HepG2 (cell line): ENCODE measurements at regions not wholly inside any gene's neighbourhood (a gene's known extent, or its start where the extent isn't known, plus 50 kb on each side); places are given as distances from the start of the nearest gene placed in this dataset.

ENCODE experiments used
- ATAC-seq: fragments of 200-7000 bp; cut with Tn5 transposase; 3 replicates; pipeline ENCODE4 v1.9.1; 2020; ENCODE audit warnings: mild to moderate bottlenecking, moderate library complexity
- BruUV-seq: library from RNA; stranded (reverse); fragments of 400-500 nt; replicated peaks from 2 replicates; lab custom pipeline; 2021; lab: Mats Ljungman, UMichigan
- CTCF ChIA-PET: fragments of 300-600 bp; formaldehyde crosslinking; extraction: SDS; loops from one replicate; lab custom pipeline; 2021; ENCODE audit warnings: low total read pairs, inconsistent platforms, low intra/inter-chr PET ratio; lab: Yijun Ruan, JAX
- POLR2A ChIA-PET: fragments of 350-600 bp; sonication (Branson Sonifier 250); formaldehyde crosslinking; loops from one replicate; lab custom pipeline; 2020; ENCODE audit warnings: antibody characterized with exemption, inconsistent platforms; lab: Yijun Ruan, JAX
- DNase-seq: peaks from one replicate; pipeline ENCODE4 v3.0.0-alpha.2; 2015; ENCODE audit warnings: low spot score
- FAIRE-seq: peaks from 3 replicates; lab custom pipeline; 2011; peaks lifted over from hg19 to GRCh38; lab: Jason Lieb, UNC
- H2AFZ ChIP-seq: one replicate; pipeline ENCODE4 v1.6.1; 2011; ENCODE audit warnings: low read length, inconsistent platforms
- H3K27ac ChIP-seq: fragments of 300-600 bp; 3 replicates; pipeline ENCODE4 v1.8.0; 2011; ENCODE audit warnings: mixed run types, mild to moderate bottlenecking, mixed read lengths, low read length, inconsistent platforms; ENCODE audit not compliant: insufficient read depth; ENCODE audit errors: extremely low read length
- H3K27me3 ChIP-seq, 2 experiments: fragments of 200-600 bp in 1 of 2; 2 replicates in 1 of 2; 3 replicates in 1 of 2; pipeline versions ENCODE4 v1.6.0 to v1.8.0; 2011; ENCODE audit warnings: low read length in 2 of 2, mild to moderate bottlenecking in 2 of 2, moderate library complexity in 2 of 2, inconsistent platforms in 1 of 2; ENCODE audit not compliant: insufficient read depth in 2 of 2, control insufficient read depth in 1 of 2
- H3K36me3 ChIP-seq, 2 experiments: fragments of 200-600 bp in 1 of 2; replicated peaks in 1 of 2; 2 replicates in 1 of 2; 3 replicates in 1 of 2; pipeline versions ENCODE4 v1.5.1 to v1.8.0; 2011; ENCODE audit warnings: low read length in 2 of 2, inconsistent platforms in 1 of 2; ENCODE audit not compliant: insufficient read depth in 2 of 2, control insufficient read depth in 1 of 2
- H3K4me1 ChIP-seq: 2 replicates; pipeline ENCODE4 v1.5.1; 2012; ENCODE audit warnings: low read length, inconsistent platforms; ENCODE audit not compliant: insufficient read depth
- H3K4me2 ChIP-seq: 2 replicates; pipeline ENCODE4 v1.6.0; 2011; ENCODE audit warnings: low read depth, low read length, inconsistent platforms
- H3K4me3 ChIP-seq, 3 experiments: fragments of 200-600 bp in 1 of 3; sonication (generic), shearing (Covaris generic) in 1 of 3; replicated peaks in 1 of 3; 2 replicates each; pipeline ENCODE4 v1.5.1; 2011 to 2016; ENCODE audit warnings: low read length in 3 of 3, inconsistent platforms in 2 of 3, low read depth in 2 of 3, mild to moderate bottlenecking in 2 of 3, control low read depth in 1 of 3, mixed read lengths in 1 of 3; ENCODE audit not compliant: insufficient read depth in 1 of 3
- H3K79me2 ChIP-seq: one replicate; pipeline ENCODE4 v1.6.1; 2011; ENCODE audit warnings: low read length, inconsistent platforms; ENCODE audit not compliant: insufficient read depth
- H3K9ac ChIP-seq: 2 replicates; pipeline ENCODE4 v1.6.0; 2011; ENCODE audit warnings: mild to moderate bottlenecking, low read depth, low read length, inconsistent platforms; ENCODE audit not compliant: insufficient read depth
- H3K9me3 ChIP-seq: 2 replicates; pipeline ENCODE4 v1.5.1; 2012; ENCODE audit warnings: mild to moderate bottlenecking, low read length
- H4K20me1 ChIP-seq: 2 replicates; pipeline ENCODE4 v1.6.0; 2011; ENCODE audit warnings: inconsistent platforms, mild to moderate bottlenecking, low read length, moderate library complexity; ENCODE audit not compliant: insufficient read depth
- ATM ChIP-seq: fragments of 450-650 bp; IDR thresholded peaks from 2 replicates; pipeline ENCODE4 v1.7.1; 2017; ENCODE audit warnings: mild to moderate bottlenecking, borderline replicate concordance
- HCFC1 ChIP-seq: fragments of 150-350 bp; IDR thresholded peaks from 2 replicates; pipeline ENCODE4 v1.6.1; 2014; ENCODE audit warnings: low read depth, low read length
- HNF4G ChIP-seq, 2 experiments: sonication (generic) in 1 of 2; formaldehyde crosslinking in 1 of 2; IDR thresholded peaks; 2 replicates each; pipeline versions ENCODE4 v1.4.0 to v1.6.1; 2011 to 2020; ENCODE audit warnings: borderline replicate concordance in 2 of 2, low read depth in 2 of 2, mild to moderate bottlenecking in 2 of 2, low read length in 1 of 2, missing genetic modification reagents in 1 of 2, moderate library complexity in 1 of 2
- HOXA3 ChIP-seq: sonication (generic); formaldehyde crosslinking; IDR thresholded peaks from 2 replicates; pipeline ENCODE4 v1.5.0; 2020; ENCODE audit warnings: missing genetic modification reagents
- MAFG ChIP-seq: sonication (generic); formaldehyde crosslinking; IDR thresholded peaks from 2 replicates; pipeline ENCODE4 v1.5.1; 2020; ENCODE audit warnings: mild to moderate bottlenecking, missing genetic modification reagents
- MXD4 ChIP-seq: IDR thresholded peaks from 2 replicates; pipeline ENCODE4 v1.6.1; 2016; ENCODE audit warnings: mild to moderate bottlenecking, missing biosample characterization, missing genetic modification reagents
- MXI1 ChIP-seq: IDR thresholded peaks from 3 replicates; pipeline ENCODE4 v1.6.1; 2012; ENCODE audit warnings: low read depth, low read length, inconsistent platforms, borderline replicate concordance
- POGZ ChIP-seq: sonication (generic); formaldehyde crosslinking; IDR thresholded peaks from 2 replicates; pipeline ENCODE4 v1.4.0; 2020; ENCODE audit warnings: mild to moderate bottlenecking, missing genetic modification reagents
- REXO4 ChIP-seq: sonication (generic); formaldehyde crosslinking; IDR thresholded peaks from 2 replicates; pipeline ENCODE4 v1.8.0; 2022; ENCODE audit warnings: missing genetic modification reagents, mild to moderate bottlenecking, borderline replicate concordance
- ZBTB2 ChIP-seq: sonication (generic); formaldehyde crosslinking; IDR thresholded peaks from 2 replicates; pipeline ENCODE4 v1.8.0; 2022; ENCODE audit warnings: low read depth, missing genetic modification reagents
- ZBTB4 ChIP-seq: sonication (generic); formaldehyde crosslinking; IDR thresholded peaks from 2 replicates; pipeline ENCODE4 v1.4.0; 2020; ENCODE audit warnings: missing genetic modification reagents, mild to moderate bottlenecking, borderline replicate concordance
- ZNF446 ChIP-seq: sonication (generic); formaldehyde crosslinking; IDR thresholded peaks from 2 replicates; pipeline ENCODE4 v1.5.0; 2020; ENCODE audit warnings: mild to moderate bottlenecking, missing genetic modification reagents
- WGBS: methylation state at CpG from one replicate; pipeline ENCODE4 v1.1.6; 2017; ENCODE audit warnings: low lambda C conversion rate; 5-methylcytosine and 5-hydroxymethylcytosine counted together
- in situ Hi-C: cut with HindIII; loops from 2 replicates; pipeline ENCODE4 v1.10.0; 2017; ENCODE audit warnings: low pct_unique_long_range_greater_than_20kb; ENCODE audit not compliant: extremely low pct_ligation_motif_present
- intact Hi-C: fragments of 100-400 bp; cut with micrococcal nuclease; formaldehyde crosslinking; loops from one replicate; pipeline ENCODE4 v1.10.0; 2022; ENCODE audit not compliant: unreplicated experiment

GRCh38 chr12:90111791-90112580, 403.3 kb upstream of the ATP2B1 start:
- TF ChIP-seq ATM, result no peak
- no peak for TF ChIP-seq MXD4 (CRISPR knock-in tag)
- no peak for TF ChIP-seq ZBTB4
- no peak for TF ChIP-seq MAFG (CRISPR knock-in tag)
- no peak for TF ChIP-seq ZNF446
- no peak for TF ChIP-seq POGZ (CRISPR knock-in tag)
- no peak for TF ChIP-seq ZBTB2
- TF ChIP-seq HOXA3 (CRISPR knock-in tag), result no peak
- TF ChIP-seq HCFC1, result no peak
- no peak for TF ChIP-seq REXO4 (CRISPR knock-in tag)
- no peak for TF ChIP-seq MXI1
- TF ChIP-seq HNF4G (IDR thresholded peaks at IDR 0.05; ENCODE audit: borderline replicate concordance, low read depth, low read length), result no peak
- no peak for TF ChIP-seq HNF4G (CRISPR knock-in tag; IDR thresholded peaks at IDR 0.05; ENCODE audit: borderline replicate concordance, low read depth)
- H2AFZ ChIP-seq, result no peak overlapping the region
- DNase-seq, result no peak
- no peak overlapping the region for H3K4me3 ChIP-seq
- ChIA-PET POLR2A (no interaction called here), CTCF (no interaction called here)
- no peaks in the 10 kb centered on the region for H3K9me3 ChIP-seq
- H3K27ac ChIP-seq, result no peak overlapping the region
- H3K79me2 ChIP-seq, result no peaks in the 10 kb centered on the region
- H3K27me3 ChIP-seq, result no peaks in the 10 kb centered on the region; a peak in 1 of 5 replicates
- H3K4me1 ChIP-seq, result no peaks in the 10 kb centered on the region
- in situ Hi-C loops, result no loop called here
- H3K36me3 ChIP-seq, result no peaks in the 10 kb centered on the region
- H4K20me1 ChIP-seq, result no peaks in the 10 kb centered on the region
- no peak overlapping the region for H3K4me2 ChIP-seq
- FAIRE-seq, result no peak
- no TSS peak for BruUV-seq
- 9% methylated on average over 10 of the region's 10 CpGs for WGBS
- intact Hi-C loops, result no loop called here
- ATAC-seq, result no peak
- H3K9ac ChIP-seq, result no peak overlapping the region
